ENCODE measurements at regions not wholly inside any gene's neighbourhood (a gene's known extent, or its start where the extent isn't known, plus 50 kb on each side); places are given as distances from the start of the nearest gene placed in this dataset.

DNA sequence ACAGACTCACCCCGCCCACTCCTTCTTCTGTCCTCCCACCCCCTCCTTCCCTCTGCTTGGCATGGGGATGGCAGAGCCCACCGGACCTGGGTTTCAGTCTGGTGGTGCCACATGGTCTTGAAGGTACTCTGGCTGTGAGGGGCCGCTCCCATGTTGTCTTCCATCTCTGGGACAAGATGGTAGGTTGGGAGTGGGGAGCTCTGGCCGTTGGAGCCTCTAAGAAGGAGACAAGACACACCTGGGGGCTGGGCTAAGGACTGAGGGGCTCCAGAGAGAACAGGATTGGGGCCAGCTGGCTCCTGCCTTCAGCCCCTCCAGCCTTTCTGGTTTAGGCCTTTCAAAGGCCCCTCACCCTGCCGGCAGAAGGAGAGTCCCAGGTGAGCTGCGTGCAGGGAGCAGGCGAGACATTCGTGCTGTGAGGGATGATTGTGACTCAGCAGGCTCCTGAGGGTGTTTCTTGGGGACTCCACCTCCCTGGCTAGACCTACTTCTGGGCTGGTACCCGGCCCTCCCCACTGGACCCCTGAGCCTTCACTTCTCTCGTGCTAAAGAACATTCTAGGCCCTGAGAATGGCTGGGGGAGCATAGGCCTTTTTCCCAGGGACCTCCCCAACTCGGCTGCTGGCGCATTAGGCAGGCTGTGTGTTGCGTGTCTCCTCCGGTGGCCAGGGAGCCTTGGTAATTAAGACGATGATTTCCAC lies 128.2 kb upstream of the HAAO start:
- TF ChIP-seq, protein P1, sequence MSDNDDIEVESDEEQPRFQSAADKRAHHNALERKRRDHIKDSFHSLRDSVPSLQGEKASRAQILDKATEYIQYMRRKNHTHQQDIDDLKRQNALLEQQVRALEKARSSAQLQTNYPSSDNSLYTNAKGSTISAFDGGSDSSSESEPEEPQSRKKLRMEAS (IDR thresholded peaks at IDR 0.05; ENCODE audit: insufficient read depth, insufficient read length) = no peak
- no peak for TF ChIP-seq GATA2 (IDR thresholded peaks at IDR 0.05; ENCODE audit: insufficient read depth, insufficient read length, low read depth, low read length)
- TF ChIP-seq, protein P2, sequence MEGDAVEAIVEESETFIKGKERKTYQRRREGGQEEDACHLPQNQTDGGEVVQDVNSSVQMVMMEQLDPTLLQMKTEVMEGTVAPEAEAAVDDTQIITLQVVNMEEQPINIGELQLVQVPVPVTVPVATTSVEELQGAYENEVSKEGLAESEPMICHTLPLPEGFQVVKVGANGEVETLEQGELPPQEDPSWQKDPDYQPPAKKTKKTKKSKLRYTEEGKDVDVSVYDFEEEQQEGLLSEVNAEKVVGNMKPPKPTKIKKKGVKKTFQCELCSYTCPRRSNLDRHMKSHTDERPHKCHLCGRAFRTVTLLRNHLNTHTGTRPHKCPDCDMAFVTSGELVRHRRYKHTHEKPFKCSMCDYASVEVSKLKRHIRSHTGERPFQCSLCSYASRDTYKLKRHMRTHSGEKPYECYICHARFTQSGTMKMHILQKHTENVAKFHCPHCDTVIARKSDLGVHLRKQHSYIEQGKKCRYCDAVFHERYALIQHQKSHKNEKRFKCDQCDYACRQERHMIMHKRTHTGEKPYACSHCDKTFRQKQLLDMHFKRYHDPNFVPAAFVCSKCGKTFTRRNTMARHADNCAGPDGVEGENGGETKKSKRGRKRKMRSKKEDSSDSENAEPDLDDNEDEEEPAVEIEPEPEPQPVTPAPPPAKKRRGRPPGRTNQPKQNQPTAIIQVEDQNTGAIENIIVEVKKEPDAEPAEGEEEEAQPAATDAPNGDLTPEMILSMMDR (IDR thresholded peaks at IDR 0.05; ENCODE audit: extremely low read depth in 1 of 2, insufficient read depth in 1 of 2, low read depth in 1 of 2, low read length in 2 of 2) = no peak
- no peak for TF ChIP-seq JUN (IDR thresholded peaks at IDR 0.05; ENCODE audit: borderline replicate concordance, insufficient read depth, insufficient read length, low read depth)
- TF ChIP-seq POLR2AphosphoS5 (IDR thresholded peaks at IDR 0.05; ENCODE audit: insufficient read depth, low read depth, low read length) = no peak
- TF ChIP-seq EZH2 (IDR thresholded peaks at IDR 0.05; ENCODE audit: borderline replicate concordance, low read depth, low read length, severe bottlenecking) = no peak
- no peak for TF ChIP-seq FOS (IDR thresholded peaks at IDR 0.05; ENCODE audit: borderline replicate concordance, insufficient read depth, low read length)
- TF ChIP-seq POLR2A (IDR thresholded peaks at IDR 0.05; ENCODE audit: low read depth, low read length) = no peak
- TF ChIP-seq MYC (IDR thresholded peaks at IDR 0.05; ENCODE audit: low read depth, low read length) = no peak
- no peak for FAIRE-seq
- Histone ChIP-seq H3K27ac (ENCODE audit: insufficient read depth, low read depth, low read length) (no peak overlapping the region), H2AFZ (ENCODE audit: low read depth, low read length) (no peak overlapping the region), H3K4me1 (ENCODE audit: control insufficient read depth, extremely low read depth, insufficient read depth, low read length) (peaks cover 47% of the 10 kb centered on the region), H3K79me2 (ENCODE audit: control insufficient read depth, insufficient read depth, low read length) (no peaks in the 10 kb centered on the region), H3K27me3 (ENCODE audit: control insufficient read depth in 2 of 2, insufficient read depth in 2 of 2, low read length in 2 of 2) (no peaks in the 10 kb centered on the region), H3K4me2 (ENCODE audit: insufficient read depth, low read length) (no peak overlapping the region), H3K9ac (replicated peaks; ENCODE audit: extremely low read depth, insufficient read depth, low read length) (no peak overlapping the region), H3K36me3 (ENCODE audit: control insufficient read depth in 2 of 2, extremely low read depth in 1 of 2, insufficient read depth in 2 of 2, low read length in 2 of 2) (no peaks in the 10 kb centered on the region), H3K4me3 (replicated peaks in 1 of 3; ENCODE audit: insufficient read depth in 1 of 3, low read depth in 1 of 3, low read length in 3 of 3) (no peak overlapping the region), H4K20me1 (replicated peaks; ENCODE audit: control insufficient read depth, extremely low read depth, insufficient read depth, low read length) (no peaks in the 10 kb centered on the region), H3K9me3 (replicated peaks; ENCODE audit: control insufficient read depth, insufficient read depth, low read length) (no peaks in the 10 kb centered on the region), H3K9me1 (replicated peaks; ENCODE audit: control insufficient read depth, extremely low read depth, insufficient read depth, low read length) (no peaks in the 10 kb centered on the region)
- no TSS peak for BruUV-seq (replicated peaks)
- ChIA-PET POLR2A (no interaction called here), CTCF (no interaction called here)
- DNase-seq (ENCODE audit: low read depth, low spot score) = no peak
- intact Hi-C loops (cut with micrococcal nuclease) (no loop called here), dilution Hi-C loops (cut with MboI; ENCODE audit: extremely low pct_ligation_motif_present, low sequenced_read_pairs) (no loop called here)

Measured in endothelial cell of umbilical vein (primary cell).